GM21515 (cell line): ENCODE measurements at regions not wholly inside any gene's neighbourhood (a gene's known extent, or its start where the extent isn't known, plus 50 kb on each side); places are given as distances from the start of the nearest gene placed in this dataset.

Experiments
- ATAC-seq: cut with Tn5 transposase; IDR thresholded peaks from one replicate; pipeline ENCODE4 v1.9.1; 2021; ENCODE audit not compliant: unreplicated experiment

- no peak for ATAC-seq
Observed at GRCh38 chr13:73901324-73902068, 232.7 kb downstream of the KLF12 start.

- no peak for ATAC-seq
Observed at GRCh38 chr13:73900591-73900990, 233.6 kb downstream of the KLF12 start.

GRCh38 chr13:73898899-73899298 is 235.3 kb downstream of the KLF12 start:
- ATAC-seq = no peak

- no peak for ATAC-seq
Observed at GRCh38 chr13:73898276-73898675, 235.9 kb downstream of the KLF12 start.

GRCh38 chr13:73894995-73895571 is 239.1 kb downstream of the KLF12 start:
- no peak for ATAC-seq

- ATAC-seq = no peak
Observed at GRCh38 chr13:73893833-73894232, 240.4 kb downstream of the KLF12 start.

GRCh38 chr13:73891805-73892204 is 242.4 kb downstream of the KLF12 start:
- no peak for ATAC-seq

- ATAC-seq = no peak
Observed at GRCh38 chr13:73883162-73883561, 251.0 kb downstream of the KLF12 start.

GRCh38 chr13:73880365-73880764 is 253.8 kb downstream of the KLF12 start:
- no peak for ATAC-seq

GRCh38 chr13:73879346-73880015 is 254.7 kb downstream of the KLF12 start:
- no peak for ATAC-seq

- no peak for ATAC-seq
Observed at GRCh38 chr13:73877399-73877798, 256.8 kb downstream of the KLF12 start.

GRCh38 chr13:73876323-73876722 is 257.9 kb downstream of the KLF12 start:
- ATAC-seq = no peak

GRCh38 chr13:73873940-73874830 is 260.0 kb downstream of the KLF12 start:
- ATAC-seq = no peak

GRCh38 chr13:73872397-73872796 is 261.8 kb downstream of the KLF12 start:
- ATAC-seq = no peak

- no peak for ATAC-seq
Observed at GRCh38 chr13:73870970-73871935, 263.0 kb downstream of the KLF12 start.

- ATAC-seq = no peak
Observed at GRCh38 chr13:73870036-73870741, 264.0 kb downstream of the KLF12 start.

- no peak for ATAC-seq
Observed at GRCh38 chr13:73865027-73865426, 269.2 kb downstream of the KLF12 start.

- no peak for ATAC-seq
Observed at GRCh38 chr13:73861136-73861535, 273.1 kb downstream of the KLF12 start.

- no peak for ATAC-seq
Observed at GRCh38 chr13:73860501-73860900, 273.7 kb downstream of the KLF12 start.
